OCI-LY7 (cell line): ENCODE measurements at regions not wholly inside any gene's neighbourhood (a gene's known extent, or its start where the extent isn't known, plus 50 kb on each side); places are given as distances from the start of the nearest gene placed in this dataset.

Source experiments
- EZH2phosphoT487 ChIP-seq: fragments of 200-600 bp; sonication (generic); IDR thresholded peaks from 2 replicates; pipeline ENCODE4 v1.6.1; 2018; ENCODE audit warnings: low read depth, borderline replicate concordance, mild to moderate bottlenecking, mixed run types, antibody characterized with exemption, low read length, moderate library complexity, mixed read lengths
- TF ChIP-seq, protein P1 (sequence below): fragments of 200-600 bp; sonication (generic); conservative IDR thresholded peaks from 2 replicates; pipeline ENCODE4 v1.5.1; 2014; ENCODE audit warnings: mild to moderate bottlenecking, antibody characterized with exemption, low read length, moderate library complexity, mixed read lengths

- TF ChIP-seq, protein P1, sequence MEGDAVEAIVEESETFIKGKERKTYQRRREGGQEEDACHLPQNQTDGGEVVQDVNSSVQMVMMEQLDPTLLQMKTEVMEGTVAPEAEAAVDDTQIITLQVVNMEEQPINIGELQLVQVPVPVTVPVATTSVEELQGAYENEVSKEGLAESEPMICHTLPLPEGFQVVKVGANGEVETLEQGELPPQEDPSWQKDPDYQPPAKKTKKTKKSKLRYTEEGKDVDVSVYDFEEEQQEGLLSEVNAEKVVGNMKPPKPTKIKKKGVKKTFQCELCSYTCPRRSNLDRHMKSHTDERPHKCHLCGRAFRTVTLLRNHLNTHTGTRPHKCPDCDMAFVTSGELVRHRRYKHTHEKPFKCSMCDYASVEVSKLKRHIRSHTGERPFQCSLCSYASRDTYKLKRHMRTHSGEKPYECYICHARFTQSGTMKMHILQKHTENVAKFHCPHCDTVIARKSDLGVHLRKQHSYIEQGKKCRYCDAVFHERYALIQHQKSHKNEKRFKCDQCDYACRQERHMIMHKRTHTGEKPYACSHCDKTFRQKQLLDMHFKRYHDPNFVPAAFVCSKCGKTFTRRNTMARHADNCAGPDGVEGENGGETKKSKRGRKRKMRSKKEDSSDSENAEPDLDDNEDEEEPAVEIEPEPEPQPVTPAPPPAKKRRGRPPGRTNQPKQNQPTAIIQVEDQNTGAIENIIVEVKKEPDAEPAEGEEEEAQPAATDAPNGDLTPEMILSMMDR, result no peak
- TF ChIP-seq EZH2phosphoT487, result no peak
Measured at GRCh38 chr4:4655901-4656300, 114.1 kb upstream of the STX18 start.
